Fibroblast of lung (primary cell): ENCODE measurements at regions not wholly inside any gene's neighbourhood (a gene's known extent, or its start where the extent isn't known, plus 50 kb on each side); places are given as distances from the start of the nearest gene placed in this dataset.
"Not testable (repeated sequence)": the region's sequence is repeated elsewhere in the genome, so short reads cannot be mapped to it uniquely, and the experiment has no call there.

Source experiments
- DNase-seq, 2 donors: peaks; one replicate each; pipeline versions ENCODE4 v3.0.0 to v3.0.0-alpha.2; 2010; ENCODE audit warnings: low read depth in 2 of 2
- H2AFZ ChIP-seq: 2 replicates; pipeline ENCODE4 v1.5.1; 2012; ENCODE audit warnings: low read length, control low read depth, inconsistent platforms
- H3K27ac ChIP-seq: 2 replicates; pipeline ENCODE4 v1.5.1; 2011; ENCODE audit warnings: low read length, control low read depth; ENCODE audit not compliant: insufficient read depth
- H3K27me3 ChIP-seq: 2 replicates; pipeline ENCODE4 v1.5.1; 2011; ENCODE audit warnings: mild to moderate bottlenecking, low read length; ENCODE audit not compliant: control insufficient read depth, insufficient read depth
- H3K36me3 ChIP-seq: 2 replicates; pipeline ENCODE4 v1.5.1; 2011; ENCODE audit warnings: low read length; ENCODE audit not compliant: control insufficient read depth, insufficient read depth
- H3K4me1 ChIP-seq: 2 replicates; pipeline ENCODE4 v1.5.1; 2011; ENCODE audit warnings: low read length; ENCODE audit not compliant: control insufficient read depth, insufficient read depth; ENCODE audit errors: extremely low read depth
- H3K4me2 ChIP-seq: 2 replicates; pipeline ENCODE4 v1.5.1; 2011; ENCODE audit warnings: low read length, control low read depth; ENCODE audit not compliant: insufficient read depth; ENCODE audit errors: extremely low read depth
- H3K4me3 ChIP-seq, 4 experiments: fragments of 200-600 bp in 1 of 4; sonication (generic) in 1 of 4; replicated peaks in 1 of 4; 2 replicates each; pipeline ENCODE4 v1.5.1; 2011 to 2016; ENCODE audit warnings: low read length in 4 of 4, low read depth in 3 of 4, mild to moderate bottlenecking in 3 of 4, control low read depth in 2 of 4, inconsistent platforms in 1 of 4, mixed read lengths in 1 of 4; ENCODE audit not compliant: insufficient read depth in 1 of 4; ENCODE audit errors: control extremely low read depth in 1 of 4
- H3K79me2 ChIP-seq: 2 replicates; pipeline ENCODE4 v1.5.1; 2012; ENCODE audit warnings: mild to moderate bottlenecking, low read length, inconsistent platforms; ENCODE audit not compliant: control insufficient read depth, insufficient read depth
- H3K9ac ChIP-seq: 2 replicates; pipeline ENCODE4 v1.5.1; 2011; ENCODE audit warnings: mild to moderate bottlenecking, low read length, control low read depth; ENCODE audit not compliant: insufficient read depth
- H3K9me3 ChIP-seq: 2 replicates; pipeline ENCODE4 v1.5.1; 2012; ENCODE audit warnings: low read depth, low read length; ENCODE audit not compliant: control insufficient read depth, insufficient read depth
- H4K20me1 ChIP-seq: 2 replicates; pipeline ENCODE4 v1.5.1; 2011; ENCODE audit warnings: low read length; ENCODE audit not compliant: control insufficient read depth, insufficient read depth; ENCODE audit errors: extremely low read depth
- CTCF ChIP-seq, 2 donors: IDR thresholded peaks in 1 of 2; conservative IDR thresholded peaks in 1 of 2; 1 replicate in 1 of 2; 2 replicates in 1 of 2; pipeline ENCODE4 v1.5.1; 2011 to 2012; ENCODE audit warnings: low read length in 2 of 2, control low read depth in 1 of 2, inconsistent platforms in 1 of 2, low read depth in 1 of 2, mild to moderate bottlenecking in 1 of 2
- EZH2 ChIP-seq: IDR thresholded peaks from 2 replicates; pipeline ENCODE4 v1.5.1; 2012; ENCODE audit warnings: low read length, control low read depth, mild to moderate bottlenecking; ENCODE audit errors: missing control alignments

GRCh38 chr3:137194301-137194700 lies 236.5 kb downstream of the IL20RB start:
- no peak overlapping the region for H2AFZ ChIP-seq
- H3K9ac ChIP-seq: no peak overlapping the region
- DNase-seq: no peak
- no peaks in the 10 kb centered on the region for H3K27me3 ChIP-seq
- H3K4me3 ChIP-seq: no peak overlapping the region
- no peak overlapping the region for H3K4me2 ChIP-seq
- no peaks in the 10 kb centered on the region for H3K36me3 ChIP-seq
- no peaks in the 10 kb centered on the region for H3K4me1 ChIP-seq
- no peak overlapping the region for H3K27ac ChIP-seq
- H4K20me1 ChIP-seq: no peaks in the 10 kb centered on the region
- no peaks in the 10 kb centered on the region for H3K79me2 ChIP-seq
- TF ChIP-seq CTCF (conservative IDR thresholded peaks at IDR 0.05 in 1 of 2, IDR thresholded peaks at IDR 0.05 in 1 of 2; ENCODE audit: low read depth in 1 of 2, low read length in 2 of 2) (no peak), EZH2 (no peak)
- no peaks in the 10 kb centered on the region for H3K9me3 ChIP-seq

- not testable (repeated sequence) for H2AFZ ChIP-seq, H3K36me3 ChIP-seq, H3K27me3 ChIP-seq, H3K4me2 ChIP-seq, H3K9ac ChIP-seq, DNase-seq, H3K4me1 ChIP-seq, H3K27ac ChIP-seq, H3K4me3 ChIP-seq, H4K20me1 ChIP-seq, H3K79me2 ChIP-seq, H3K9me3 ChIP-seq
Observed at GRCh38 chr3:137198374-137198773, 240.6 kb downstream of the IL20RB start.

GRCh38 chr3:137199678-137200077 lies 241.9 kb downstream of the IL20RB start:
- Histone ChIP-seq H3K4me3 (no peak overlapping the region), H3K27ac (no peak overlapping the region)
- TF ChIP-seq CTCF (conservative IDR thresholded peaks at IDR 0.05 in 1 of 2, IDR thresholded peaks at IDR 0.05 in 1 of 2; ENCODE audit: low read depth in 1 of 2, low read length in 2 of 2) (no peak), EZH2 (no peak)

More at GRCh38 chr3:137199678-137200077, 241.9 kb downstream of the IL20RB start:
- no peaks in the 10 kb centered on the region for H3K79me2 ChIP-seq
- H3K27me3 ChIP-seq: no peaks in the 10 kb centered on the region
- H4K20me1 ChIP-seq: no peaks in the 10 kb centered on the region
- no peak overlapping the region for H3K9ac ChIP-seq
- H3K4me1 ChIP-seq: no peaks in the 10 kb centered on the region
- no peaks in the 10 kb centered on the region for H3K36me3 ChIP-seq
- H3K9me3 ChIP-seq: no peaks in the 10 kb centered on the region
- DNase-seq: no peak
- H2AFZ ChIP-seq: no peak overlapping the region
- no peak overlapping the region for H3K4me2 ChIP-seq
